ENCODE measurements at regions not wholly inside any gene's neighbourhood (a gene's known extent, or its start where the extent isn't known, plus 50 kb on each side); places are given as distances from the start of the nearest gene placed in this dataset.
"Not testable (repeated sequence)": the region's sequence is repeated elsewhere in the genome, so short reads cannot be mapped to it uniquely, and the experiment has no call there.

DNA sequence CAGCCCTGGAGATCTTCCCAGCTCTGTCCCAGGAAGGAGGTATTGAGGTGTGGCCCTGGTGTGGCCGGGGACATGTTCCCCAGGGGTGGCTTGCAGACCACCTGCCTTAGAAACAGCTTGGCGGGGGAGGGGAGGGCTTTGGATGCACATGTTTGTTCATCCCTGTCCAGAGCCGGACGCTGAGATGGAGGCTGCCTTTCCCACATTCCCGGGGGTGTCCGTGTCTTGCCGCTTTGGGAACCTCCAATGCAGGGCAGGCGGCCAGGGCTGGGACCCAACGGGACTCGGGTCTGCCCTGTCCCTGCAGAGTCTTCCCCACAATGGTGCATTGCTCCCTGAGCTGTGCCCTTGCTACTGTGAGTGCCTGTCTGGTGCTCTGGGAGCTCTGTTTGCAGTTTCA, 319.5 kb upstream of the SFSWAP start:
- no peak for DNase-seq (ENCODE audit: low spot score)

DNA sequence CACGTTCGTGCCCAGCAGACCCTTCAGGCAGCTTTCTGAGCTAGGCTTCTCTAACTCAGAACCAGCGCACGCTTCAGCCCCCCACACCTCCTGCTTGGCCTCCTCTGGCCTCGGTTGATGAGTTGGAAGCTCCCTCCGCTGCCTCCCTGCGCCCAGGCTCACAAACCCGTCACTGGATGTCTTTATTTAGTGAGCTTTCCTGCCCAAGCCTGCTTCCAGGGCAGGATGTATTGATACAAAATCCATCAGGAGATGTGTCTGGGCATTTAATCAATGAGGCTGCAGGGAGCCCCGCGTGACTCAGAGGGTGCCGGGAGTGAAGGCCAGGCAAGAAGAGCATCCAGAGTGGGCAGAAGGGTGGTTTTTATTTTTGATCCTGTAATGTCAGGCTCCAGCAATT, 316.1 kb upstream of the SFSWAP start:
- DNase-seq (ENCODE audit: low spot score) = not testable (repeated sequence)

DNA sequence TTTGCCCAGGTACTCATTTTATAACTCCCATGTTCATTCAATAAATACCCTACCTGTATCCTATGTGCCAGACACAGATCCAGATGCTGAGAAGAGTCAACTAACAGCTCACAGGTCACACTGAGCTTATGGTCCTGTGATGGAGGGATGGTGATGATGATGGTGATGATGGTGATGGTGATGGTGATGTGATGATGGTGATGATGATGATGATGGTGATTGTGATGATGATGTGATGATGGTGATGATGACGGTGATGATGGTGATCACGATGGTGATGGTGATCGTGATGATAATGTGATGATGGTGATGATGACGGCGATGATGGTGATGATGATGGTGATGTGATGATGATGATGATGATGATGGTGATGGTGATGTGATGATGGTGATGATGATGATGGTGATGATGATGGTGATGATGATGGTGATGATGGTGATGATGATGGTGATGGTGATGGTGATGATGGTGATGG, 315.6 kb upstream of the SFSWAP start:
- not testable (repeated sequence) for DNase-seq (ENCODE audit: low spot score)

DNA sequence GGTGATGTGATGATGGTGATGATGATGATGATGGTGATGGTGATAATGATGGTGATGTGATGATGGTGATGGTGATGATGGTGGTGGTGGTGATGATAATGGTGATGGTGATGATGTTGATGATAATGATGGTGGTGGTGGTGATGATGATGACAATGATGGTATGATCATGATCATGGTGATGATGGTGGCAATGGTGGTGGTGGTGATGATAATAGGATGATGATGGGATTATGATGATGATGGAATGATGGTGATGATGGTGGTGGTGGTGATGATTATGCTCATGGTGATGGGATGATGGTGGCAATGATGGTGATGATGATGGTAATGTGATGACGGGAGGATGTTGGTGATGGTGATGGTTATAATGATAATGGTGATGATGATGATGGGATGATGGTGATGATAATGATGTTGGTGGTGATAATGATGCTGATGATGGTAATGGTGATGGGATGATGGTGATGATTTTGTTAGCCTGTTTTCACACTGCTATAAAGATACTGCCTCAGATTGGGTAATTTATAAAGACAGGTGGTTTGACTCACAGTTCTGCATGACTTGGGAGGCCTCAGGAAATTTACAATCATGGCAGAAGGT, 314.8 kb upstream of the SFSWAP start:
- no peak for DNase-seq (ENCODE audit: low spot score)

DNA sequence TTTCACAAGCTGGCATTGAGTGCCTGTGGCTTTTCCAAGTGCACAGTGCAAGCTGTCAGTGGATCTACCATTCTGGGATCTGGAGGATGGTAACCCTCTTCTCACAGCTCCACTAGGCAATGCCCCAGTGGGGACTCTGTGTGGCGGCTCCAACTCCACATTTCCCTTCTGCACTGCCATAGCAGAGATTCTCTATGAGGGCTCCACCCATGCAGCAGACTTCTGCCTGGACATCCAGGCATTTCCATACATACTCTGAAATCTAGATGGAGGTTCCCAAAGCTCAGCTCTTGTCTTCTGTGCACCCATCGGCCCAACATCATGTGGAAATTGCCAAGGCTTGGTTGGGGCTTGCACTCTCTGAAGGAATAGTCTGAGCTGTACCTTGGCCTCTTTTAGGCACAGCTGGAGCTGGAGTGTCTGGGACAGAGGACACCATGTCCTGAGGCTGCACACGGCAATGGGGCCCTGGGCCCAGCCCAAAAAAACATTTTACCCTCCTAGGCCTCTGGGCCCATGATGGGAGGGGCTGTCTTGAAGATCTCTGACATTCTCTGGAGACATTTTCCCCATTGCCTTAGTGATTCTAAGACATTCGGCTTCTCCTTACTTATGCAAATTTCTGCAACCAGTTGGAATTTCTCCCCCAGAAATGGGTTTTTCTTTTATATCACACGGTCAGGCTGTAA, 313.3 kb upstream of the SFSWAP start:
- no peak for DNase-seq (ENCODE audit: low spot score)

DNA sequence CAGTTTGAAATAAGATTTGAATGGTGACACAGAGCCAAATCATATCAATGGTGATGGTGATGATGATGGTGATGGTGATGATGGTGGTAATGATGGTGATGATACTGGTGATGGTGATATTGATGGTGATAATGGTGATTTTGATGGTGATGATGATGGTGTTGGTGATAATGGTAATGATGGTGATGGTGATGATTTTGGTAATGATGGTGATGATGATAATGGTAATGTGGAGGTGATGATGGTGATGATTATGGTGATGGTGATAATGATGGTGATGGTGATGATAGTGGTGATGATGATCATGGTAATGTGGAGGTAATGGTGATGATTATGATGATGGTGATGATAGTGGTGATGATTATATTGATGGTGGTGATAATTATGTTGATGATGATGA, 311.9 kb upstream of the SFSWAP start:
- DNase-seq (ENCODE audit: low spot score) = no peak

DNA sequence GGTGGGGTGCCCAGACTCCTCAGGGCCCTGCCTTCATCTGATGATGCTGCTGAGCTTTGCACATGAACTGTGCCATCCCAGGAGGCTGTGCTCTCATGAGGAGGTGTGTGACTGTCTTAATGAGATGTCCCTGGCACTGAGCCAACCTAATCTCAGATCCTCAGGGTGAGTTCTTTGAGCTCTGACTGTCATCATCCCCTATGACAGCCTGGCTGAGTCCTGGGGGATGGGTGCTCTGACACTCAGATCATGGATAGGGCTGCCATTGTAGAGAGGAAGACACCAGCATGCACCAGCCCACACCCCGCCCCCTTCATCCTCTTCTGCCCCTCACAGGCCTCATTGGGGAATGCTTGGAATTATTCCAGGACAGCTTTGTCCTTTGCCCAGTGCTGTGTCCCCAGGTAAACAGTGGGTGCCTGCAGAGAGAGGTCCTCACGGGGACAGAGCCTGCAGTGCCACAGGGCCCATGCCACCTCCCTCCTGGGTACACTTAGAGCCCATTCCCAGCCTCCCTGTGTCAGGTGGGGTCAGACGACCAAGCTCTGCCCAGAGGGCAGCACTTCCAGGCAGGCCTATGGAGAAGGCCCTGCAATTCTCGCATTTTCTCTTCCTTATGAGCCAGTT, 310.1 kb upstream of the SFSWAP start:
- not testable (repeated sequence) for DNase-seq (ENCODE audit: low spot score)

DNA sequence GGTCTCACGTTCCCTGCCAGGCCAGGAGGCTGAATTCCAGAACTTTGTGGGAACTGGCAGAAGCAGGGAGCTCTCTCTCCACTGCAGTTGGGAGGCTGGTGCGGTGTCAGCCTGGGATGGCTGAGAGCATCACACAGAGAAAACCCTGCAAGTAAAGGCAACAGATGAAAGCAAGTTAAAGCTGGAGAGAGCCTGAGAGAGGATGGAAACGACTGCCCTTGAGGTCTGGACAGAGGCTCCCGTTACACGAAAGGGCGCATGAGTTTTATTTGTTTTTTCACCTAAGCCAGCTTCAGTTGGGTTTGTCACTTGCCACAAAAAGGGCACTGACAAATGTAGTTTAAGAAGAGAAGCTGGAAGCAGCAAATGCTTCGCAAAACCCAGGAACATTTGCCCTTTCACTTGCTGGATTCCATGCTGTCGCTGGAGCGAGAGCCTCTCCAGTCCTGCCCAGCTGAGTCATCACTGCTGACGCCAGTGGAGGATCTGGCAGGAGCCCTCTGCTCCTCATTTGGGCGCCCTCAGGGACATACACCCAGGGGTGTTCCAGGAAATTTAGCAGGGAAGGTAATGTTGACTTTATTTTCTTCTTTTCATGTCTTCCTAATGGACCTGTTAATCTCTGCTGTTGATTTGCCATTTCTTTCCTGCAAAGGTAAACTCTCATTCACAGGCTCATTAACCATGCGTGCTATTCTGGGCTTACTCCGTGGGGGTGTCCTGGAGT, 308.8 kb upstream of the SFSWAP start:
- not testable (repeated sequence) for DNase-seq (ENCODE audit: low spot score)

DNA sequence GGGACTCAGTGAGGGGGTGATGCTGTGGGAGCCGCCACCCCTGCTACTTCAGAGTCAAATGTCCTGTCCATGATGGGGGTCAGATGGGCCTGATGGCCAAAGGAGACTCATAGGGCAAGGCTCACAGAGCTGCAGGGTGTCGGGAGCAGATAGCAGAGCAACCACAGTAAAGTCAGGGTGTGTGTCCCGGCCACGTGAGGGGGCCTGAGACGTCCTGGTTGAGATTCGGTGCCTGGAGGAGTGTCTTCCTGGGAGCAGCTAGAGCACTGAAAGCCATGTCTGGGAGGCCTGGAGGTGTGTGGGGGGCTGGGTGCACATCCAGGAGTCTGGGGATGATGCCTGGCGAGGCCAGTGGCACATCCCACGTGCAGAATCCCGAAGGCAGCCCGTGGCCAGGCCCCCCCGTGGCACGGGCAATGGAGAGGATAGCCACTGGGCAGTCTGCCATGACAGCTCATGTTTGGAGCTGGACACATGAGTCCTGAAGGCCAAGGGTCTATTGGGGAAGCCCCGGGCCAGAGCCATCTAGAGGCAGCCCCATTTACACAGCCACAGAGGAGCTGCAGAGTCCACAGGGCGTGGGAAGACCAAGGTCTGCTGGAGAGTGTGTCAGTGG, 308.0 kb upstream of the SFSWAP start:
- DNase-seq (ENCODE audit: low spot score) = no peak

DNA sequence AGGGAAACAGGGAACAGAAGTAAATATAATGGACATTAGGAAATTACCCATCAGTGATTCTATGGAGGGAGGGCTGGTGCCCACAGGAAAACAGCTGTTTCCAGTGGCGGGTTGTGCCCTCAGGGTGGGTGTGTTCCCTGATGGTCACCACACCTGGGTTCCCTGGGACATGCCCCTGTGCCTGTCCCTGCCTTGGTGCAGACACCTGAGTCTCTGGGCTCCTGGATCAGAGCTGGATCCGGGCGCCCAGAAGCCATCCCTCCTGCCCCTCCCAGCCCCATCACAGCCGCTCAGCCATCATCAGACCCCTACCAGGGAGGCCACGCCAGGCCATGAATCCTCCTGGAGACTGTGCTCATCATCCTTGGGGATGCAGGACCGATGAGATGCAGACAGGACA, 307.2 kb upstream of the SFSWAP start:
- no peak for DNase-seq (ENCODE audit: low spot score)

DNA sequence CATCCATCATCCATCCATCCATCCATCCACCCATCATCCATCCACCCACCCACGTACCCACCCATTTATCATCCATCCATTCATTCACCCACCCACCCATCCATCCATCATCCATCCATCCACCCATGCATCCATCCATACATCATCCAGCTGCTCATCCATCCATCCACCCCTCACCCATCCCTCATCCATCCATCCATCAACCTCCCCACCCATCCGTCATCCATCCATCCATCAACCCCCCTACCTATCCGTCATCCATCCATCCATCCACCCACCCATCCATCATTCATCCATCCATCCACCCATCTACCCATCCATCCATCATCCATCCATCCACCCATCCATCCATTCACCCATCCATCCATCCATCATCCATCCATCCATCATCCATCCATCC, 306.2 kb upstream of the SFSWAP start:
- DNase-seq (ENCODE audit: low spot score) = no peak

DNA sequence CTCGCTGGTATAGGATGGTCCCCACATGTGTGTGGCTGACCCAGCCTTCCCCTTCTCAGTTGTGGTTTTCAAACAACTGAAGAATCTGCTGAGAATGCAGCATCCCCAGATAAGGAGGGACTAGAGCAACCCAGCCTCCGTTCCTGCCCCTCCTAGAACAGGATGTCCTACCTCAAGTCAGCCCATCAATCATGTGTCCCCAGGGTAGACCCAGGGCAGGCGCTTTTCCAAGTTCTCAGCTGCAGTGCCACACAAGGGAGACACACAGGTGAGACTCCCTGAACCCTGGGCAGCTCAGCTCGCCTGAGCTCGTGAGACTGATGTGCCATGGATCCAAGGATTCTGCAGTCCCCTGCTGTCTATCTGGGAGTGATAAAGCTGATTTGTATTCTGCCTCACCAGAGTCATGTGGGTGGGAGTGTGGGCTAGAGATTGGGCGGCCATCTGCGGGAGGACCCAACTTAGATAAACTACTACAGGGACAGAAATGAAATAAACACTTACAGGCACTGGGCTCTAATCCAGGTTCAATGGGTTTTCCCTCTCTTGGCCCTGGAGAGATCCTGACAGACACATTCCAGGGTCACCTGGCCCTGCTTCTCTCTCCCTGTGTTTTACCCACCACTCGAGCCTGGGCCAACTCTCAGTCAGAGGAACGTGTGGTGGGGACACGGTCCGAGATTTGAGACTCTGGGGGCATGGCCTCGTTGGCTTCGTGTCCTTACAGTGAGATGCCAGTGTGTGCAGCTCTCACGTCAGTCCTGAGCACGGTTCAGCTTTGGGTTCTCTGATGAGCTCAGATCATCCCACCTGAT, 303.5 kb upstream of the SFSWAP start:
- no peak for DNase-seq (ENCODE audit: low spot score)

DNA sequence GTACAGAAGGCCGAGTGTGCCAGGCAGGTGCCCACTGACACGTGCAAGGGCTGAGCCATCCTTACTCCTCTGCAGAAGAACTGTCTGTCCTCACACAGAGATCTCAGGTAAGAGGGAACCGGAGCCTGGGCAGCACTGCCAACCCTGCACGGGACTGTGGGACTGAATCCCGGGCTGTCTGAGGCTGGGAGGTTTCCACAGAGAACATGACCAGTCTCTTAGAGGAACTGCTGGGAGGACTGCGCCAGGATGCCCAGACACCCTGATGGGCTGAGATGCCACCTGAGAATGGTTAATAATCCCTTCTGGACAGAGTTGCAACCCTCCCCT, 302.9 kb upstream of the SFSWAP start:
- no peak for DNase-seq (ENCODE audit: low spot score)

DNA sequence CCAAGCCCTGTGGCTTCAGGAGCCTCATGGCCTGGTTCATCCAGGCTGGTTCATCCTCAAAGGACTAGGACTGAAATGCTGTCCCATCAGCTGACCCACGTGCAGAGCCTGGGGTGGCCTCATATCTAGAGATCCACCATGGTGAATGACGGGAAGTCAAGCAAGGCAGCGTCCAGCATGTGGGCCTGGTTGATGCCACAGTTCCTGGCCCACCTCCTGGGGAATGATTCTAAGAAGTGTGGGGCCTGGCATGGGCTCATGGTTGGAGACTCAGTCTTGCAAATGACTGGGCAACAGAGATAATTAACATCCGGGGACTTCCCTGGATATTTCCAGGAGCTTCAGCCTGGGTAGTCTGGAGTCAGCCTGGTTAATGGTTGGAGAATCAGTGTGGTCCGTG, 302.4 kb upstream of the SFSWAP start:
- no peak for DNase-seq (ENCODE audit: low spot score)

DNA sequence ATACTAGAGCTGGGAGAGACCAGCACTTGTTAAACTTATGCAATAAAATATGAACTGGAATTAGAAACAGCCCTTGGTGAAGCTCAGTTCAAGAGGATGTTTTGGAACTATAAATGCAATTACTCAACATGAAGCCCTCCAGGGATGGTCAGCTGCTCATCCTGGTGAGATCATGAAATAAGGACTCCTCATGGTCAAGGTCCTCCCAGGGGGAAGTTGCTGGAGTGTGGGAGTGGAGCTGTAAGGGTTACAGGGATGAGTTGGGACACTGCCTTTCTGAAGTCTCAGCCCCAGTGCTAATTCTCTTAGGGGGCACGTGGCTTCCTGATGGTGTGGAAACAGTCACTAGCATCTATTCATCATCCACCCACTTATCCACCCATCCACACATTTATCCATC, 301.7 kb upstream of the SFSWAP start:
- DNase-seq (ENCODE audit: low spot score) = no peak

DNA sequence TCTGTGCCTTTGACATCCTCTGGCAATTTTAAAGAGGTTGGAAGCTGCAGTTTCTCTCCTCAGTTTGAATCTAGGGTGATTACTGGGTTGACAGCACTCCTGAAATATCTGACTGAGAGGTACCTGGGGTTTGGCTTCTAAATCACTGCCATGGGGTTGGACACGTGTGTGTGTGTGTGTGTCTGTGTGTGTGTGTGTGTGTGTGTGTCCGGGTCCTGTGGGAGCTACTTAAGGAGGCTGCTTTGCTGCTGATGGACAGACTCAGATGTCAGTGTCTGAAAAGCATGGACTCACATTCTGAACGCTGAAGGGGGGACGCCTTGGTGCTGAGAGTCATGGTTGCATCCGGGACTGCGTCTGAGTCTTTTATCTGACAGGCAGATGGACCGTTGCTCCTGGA, 299.1 kb upstream of the SFSWAP start:
- DNase-seq (ENCODE audit: low spot score) = not testable (repeated sequence)

DNA sequence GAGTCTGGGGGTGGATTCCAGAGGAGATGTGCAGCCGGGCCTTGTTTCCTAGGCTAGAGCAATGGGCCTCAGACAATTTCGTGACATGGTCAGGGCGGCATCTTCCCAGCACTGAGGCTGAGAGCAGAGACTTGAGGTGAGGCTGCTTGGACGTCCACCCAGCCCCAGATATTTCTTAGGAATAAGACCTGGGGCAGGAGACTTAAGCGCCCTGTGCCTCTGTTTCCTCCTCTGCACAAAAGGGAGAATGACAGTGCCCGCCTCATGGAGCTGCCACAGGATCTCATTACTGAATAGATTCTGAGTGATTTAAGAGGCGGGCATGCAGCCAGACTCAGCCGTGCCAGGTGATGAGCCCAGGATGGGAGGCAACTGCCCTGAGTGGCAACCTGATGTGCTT, 297.9 kb upstream of the SFSWAP start:
- no peak for DNase-seq (ENCODE audit: low spot score)

DNA sequence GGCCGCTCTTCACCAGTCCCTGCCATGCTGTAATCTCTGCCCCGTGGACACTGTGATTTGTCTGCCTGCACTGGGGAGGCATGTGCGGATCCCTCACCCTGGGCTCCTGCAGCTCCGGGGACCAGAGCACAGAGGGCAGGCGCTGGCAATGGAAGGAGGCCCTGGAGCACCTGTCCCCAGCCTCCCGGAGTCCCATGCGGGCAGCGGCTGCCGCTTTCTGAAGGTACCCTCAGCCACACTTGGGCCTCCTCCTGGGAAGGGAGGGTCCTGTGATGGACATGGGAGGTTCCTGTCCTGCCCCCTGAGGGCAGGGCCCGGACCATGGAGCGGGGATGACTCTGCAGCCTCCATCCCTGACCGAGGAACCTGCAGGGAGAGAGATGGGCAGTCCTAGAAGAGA, 297.4 kb upstream of the SFSWAP start:
- no peak for DNase-seq (ENCODE audit: low spot score)

DNA sequence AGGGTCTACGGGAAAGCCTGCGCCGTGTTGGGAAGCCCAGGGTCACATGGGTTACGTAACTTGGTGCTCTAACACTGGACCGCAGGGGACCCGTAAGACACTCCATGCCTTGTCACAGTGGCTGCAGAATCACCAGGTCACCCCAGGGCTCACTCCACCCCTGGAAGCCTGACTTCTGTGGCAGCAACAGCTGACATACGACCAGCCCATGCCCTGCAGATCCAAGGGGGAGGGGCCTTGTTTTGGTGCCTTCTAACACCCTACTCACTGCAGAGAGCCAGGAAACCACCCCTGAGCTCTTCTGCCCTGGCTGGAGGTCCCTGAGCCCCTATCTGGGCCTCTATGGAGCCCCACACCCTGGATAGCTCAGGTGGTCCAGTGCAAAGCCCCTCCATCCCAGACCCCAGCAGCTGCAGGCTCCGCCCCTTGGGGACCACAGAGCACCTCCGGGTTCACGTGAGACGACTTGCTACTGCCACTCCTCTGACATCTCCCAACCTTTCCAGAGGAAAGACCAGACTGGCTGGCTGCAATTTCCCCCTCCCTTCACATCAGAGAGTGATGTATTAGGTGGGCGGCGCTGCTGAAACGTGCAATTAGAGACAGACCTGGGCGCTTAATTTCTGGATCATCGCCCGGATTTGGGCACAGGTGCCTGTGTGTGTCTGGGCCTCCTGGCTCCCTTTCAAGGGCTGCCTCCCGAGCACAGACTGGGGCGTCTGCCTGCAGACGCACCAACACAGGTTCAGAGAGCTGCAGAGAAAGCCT, 296.6 kb upstream of the SFSWAP start:
- DNase-seq (ENCODE audit: low spot score) = not testable (repeated sequence)

DNA sequence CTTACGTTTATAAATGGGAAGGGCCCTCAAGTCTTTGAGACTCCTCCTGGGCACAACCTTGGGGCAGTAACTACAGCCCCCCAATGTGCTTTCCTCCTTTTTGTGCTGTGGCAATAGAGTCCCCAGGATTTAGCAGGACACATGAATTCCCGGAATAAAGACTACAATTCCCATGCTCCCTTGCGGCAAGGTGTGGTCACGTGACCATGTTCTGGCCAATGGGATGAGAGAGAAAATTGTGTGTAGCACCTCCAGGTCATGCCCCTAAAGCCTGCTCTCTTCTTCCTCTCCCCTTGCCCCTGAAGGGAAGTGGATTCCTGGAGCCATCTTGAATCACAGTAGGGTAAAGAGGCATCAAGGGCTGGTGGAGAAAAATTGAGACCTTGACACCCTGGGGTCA, 295.1 kb upstream of the SFSWAP start:
- no peak for DNase-seq (ENCODE audit: low spot score)

DNA sequence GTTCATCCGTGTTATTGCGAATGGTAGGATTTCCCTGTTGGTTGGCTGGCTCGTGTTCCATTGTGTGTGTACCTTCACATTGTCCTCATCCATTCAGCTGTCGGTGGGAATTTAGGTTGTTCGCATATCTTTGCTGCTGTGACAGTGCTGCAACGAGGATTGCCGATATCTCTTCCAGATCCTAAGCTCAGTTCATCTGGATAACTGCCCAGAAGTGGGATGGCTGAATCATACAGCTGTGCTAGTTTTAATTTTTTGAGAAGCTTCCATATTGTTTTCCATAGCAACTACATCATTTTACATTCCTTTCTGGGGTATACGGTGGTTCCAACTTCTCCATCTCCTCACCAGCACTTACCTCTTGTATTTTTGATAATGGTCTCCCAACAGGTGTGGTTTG, 292.8 kb upstream of the SFSWAP start:
- DNase-seq (ENCODE audit: low spot score) = no peak
